MM.1S (cell line): ENCODE measurements at regions not wholly inside any gene's neighbourhood (a gene's known extent, or its start where the extent isn't known, plus 50 kb on each side); places are given as distances from the start of the nearest gene placed in this dataset.

Source experiments
- DNase-seq: peaks from one replicate; pipeline ENCODE4 v3.0.0-alpha.2; 2015
- H2AFZ ChIP-seq: fragments of 300-600 bp; sonication (generic); 2 replicates; pipeline ENCODE4 v1.6.0; 2016; ENCODE audit warnings: antibody characterized with exemption, low read length
- H3F3A ChIP-seq: fragments of 300-600 bp; sonication (generic); 2 replicates; pipeline ENCODE4 v1.6.1; 2016; ENCODE audit warnings: mild to moderate bottlenecking, antibody characterized with exemption, low read length, moderate library complexity, mixed read lengths; ENCODE audit not compliant: insufficient read depth
- H3K27ac ChIP-seq: fragments of 300-600 bp; sonication (generic); 2 replicates; pipeline ENCODE4 v1.5.1; 2016; ENCODE audit warnings: mild to moderate bottlenecking, low read length
- H3K27me3 ChIP-seq: fragments of 300-600 bp; sonication (generic); replicated peaks from 2 replicates; pipeline ENCODE4 v1.6.0; 2016; ENCODE audit warnings: low read length; ENCODE audit not compliant: insufficient read depth
- H3K36me3 ChIP-seq: fragments of 300-600 bp; sonication (generic); replicated peaks from 2 replicates; pipeline ENCODE4 v1.6.1; 2016; ENCODE audit warnings: mild to moderate bottlenecking, low read length, mixed read lengths; ENCODE audit not compliant: insufficient read depth
- H3K4me1 ChIP-seq: fragments of 300-600 bp; sonication (generic); 2 replicates; pipeline ENCODE4 v1.6.1; 2016; ENCODE audit warnings: low read length, mixed read lengths
- H3K4me2 ChIP-seq: fragments of 300-600 bp; sonication (generic); 2 replicates; pipeline ENCODE4 v1.6.0; 2016; ENCODE audit warnings: low read depth, low read length
- H3K4me3 ChIP-seq: fragments of 300-600 bp; sonication (generic); 2 replicates; pipeline ENCODE4 v1.5.1; 2016; ENCODE audit warnings: low read length, mixed read lengths
- H3K79me2 ChIP-seq: fragments of 300-600 bp; sonication (generic); 2 replicates; pipeline ENCODE4 v1.6.1; 2016; ENCODE audit warnings: mixed run types, low read length, mixed read lengths
- H3K9ac ChIP-seq: fragments of 300-600 bp; sonication (generic); 2 replicates; pipeline ENCODE4 v1.6.1; 2016; ENCODE audit warnings: low read length, mixed read lengths
- H3K9me2 ChIP-seq: fragments of 300-600 bp; sonication (generic); replicated peaks from 2 replicates; pipeline ENCODE4 v1.6.1; 2016; ENCODE audit warnings: mild to moderate bottlenecking, low read length, mixed read lengths; ENCODE audit not compliant: insufficient read depth
- H3K9me3 ChIP-seq: fragments of 300-600 bp; sonication (generic); replicated peaks from 2 replicates; pipeline ENCODE4 v1.6.1; 2016; ENCODE audit warnings: mild to moderate bottlenecking, low read length, mixed read lengths; ENCODE audit not compliant: insufficient read depth
- H4K20me1 ChIP-seq: fragments of 300-600 bp; sonication (generic); 2 replicates; pipeline ENCODE4 v1.6.1; 2016; ENCODE audit warnings: mild to moderate bottlenecking, low read length, moderate library complexity, mixed read lengths; ENCODE audit not compliant: insufficient read depth
- EZH2 ChIP-seq: fragments of 300-600 bp; sonication (generic); optimal IDR thresholded peaks from 2 replicates; pipeline ENCODE3; 2017; ENCODE audit warnings: low read depth, mild to moderate bottlenecking, antibody characterized with exemption, low read length, mixed read lengths
- EZH2phosphoT487 ChIP-seq: fragments of 300-600 bp; sonication (generic); IDR thresholded peaks from 2 replicates; pipeline ENCODE4 v1.6.1; 2018; ENCODE audit warnings: antibody characterized with exemption, low read length
- TF ChIP-seq, protein P1 (sequence below): fragments of 300-600 bp; sonication (generic); IDR thresholded peaks from 2 replicates; pipeline ENCODE4 v1.5.1; 2016; ENCODE audit warnings: antibody characterized with exemption, low read length, mixed read lengths

DNA sequence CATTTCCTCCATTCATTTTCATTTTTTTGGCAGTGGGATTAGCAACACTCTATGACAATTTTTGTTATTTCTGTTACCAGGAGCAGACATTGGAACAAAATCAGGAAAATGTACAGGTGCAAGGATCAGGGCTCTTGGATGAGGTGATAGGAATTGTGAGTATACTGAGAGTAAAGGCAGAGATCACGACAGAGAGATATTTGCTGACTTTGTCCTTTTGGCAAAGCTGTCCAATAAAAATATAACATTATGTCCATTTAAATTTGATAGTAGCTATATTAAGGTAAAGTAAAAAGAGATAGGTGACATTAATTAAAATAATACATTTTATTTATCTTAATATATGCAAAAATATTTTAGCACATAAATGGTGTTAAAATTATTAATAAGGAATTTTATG, 373.1 kb upstream of the GNPDA2 start:
- Histone ChIP-seq H3K36me3 (no peaks in the 10 kb centered on the region), H3F3A (no peaks in the 10 kb centered on the region)
- no peak for TF ChIP-seq EZH2
- TF ChIP-seq EZH2phosphoT487 = no peak
- TF ChIP-seq, protein P1, sequence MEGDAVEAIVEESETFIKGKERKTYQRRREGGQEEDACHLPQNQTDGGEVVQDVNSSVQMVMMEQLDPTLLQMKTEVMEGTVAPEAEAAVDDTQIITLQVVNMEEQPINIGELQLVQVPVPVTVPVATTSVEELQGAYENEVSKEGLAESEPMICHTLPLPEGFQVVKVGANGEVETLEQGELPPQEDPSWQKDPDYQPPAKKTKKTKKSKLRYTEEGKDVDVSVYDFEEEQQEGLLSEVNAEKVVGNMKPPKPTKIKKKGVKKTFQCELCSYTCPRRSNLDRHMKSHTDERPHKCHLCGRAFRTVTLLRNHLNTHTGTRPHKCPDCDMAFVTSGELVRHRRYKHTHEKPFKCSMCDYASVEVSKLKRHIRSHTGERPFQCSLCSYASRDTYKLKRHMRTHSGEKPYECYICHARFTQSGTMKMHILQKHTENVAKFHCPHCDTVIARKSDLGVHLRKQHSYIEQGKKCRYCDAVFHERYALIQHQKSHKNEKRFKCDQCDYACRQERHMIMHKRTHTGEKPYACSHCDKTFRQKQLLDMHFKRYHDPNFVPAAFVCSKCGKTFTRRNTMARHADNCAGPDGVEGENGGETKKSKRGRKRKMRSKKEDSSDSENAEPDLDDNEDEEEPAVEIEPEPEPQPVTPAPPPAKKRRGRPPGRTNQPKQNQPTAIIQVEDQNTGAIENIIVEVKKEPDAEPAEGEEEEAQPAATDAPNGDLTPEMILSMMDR = no peak

DNA sequence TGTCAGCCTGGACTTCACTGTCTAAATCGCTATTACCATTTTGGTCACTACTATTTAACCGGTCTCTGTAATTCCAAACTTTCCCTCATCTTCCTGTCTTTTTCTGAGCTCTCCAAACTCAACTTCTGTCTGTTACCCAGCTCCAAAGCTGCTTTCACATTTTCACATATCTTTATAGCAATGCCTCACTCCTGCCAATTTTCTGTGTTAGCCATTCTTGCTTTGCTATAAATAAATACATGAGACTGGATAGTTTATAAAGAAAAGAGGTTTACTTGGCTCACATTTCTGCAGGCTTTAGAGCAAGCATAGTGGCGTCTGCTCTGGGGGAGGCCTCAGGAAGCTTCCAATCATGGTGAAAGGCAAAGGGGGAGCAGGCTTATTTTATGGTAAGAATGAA, 368.3 kb upstream of the GNPDA2 start:
- Histone ChIP-seq H3K27ac (no peak overlapping the region), H3K9ac (no peak overlapping the region), H3K27me3 (no peaks in the 10 kb centered on the region), H2AFZ (no peak overlapping the region), H3K36me3 (no peaks in the 10 kb centered on the region), H3K4me3 (no peak overlapping the region), H3K9me3 (no peaks in the 10 kb centered on the region), H4K20me1 (no peaks in the 10 kb centered on the region), H3K79me2 (no peaks in the 10 kb centered on the region), H3K9me2 (no peaks in the 10 kb centered on the region), H3F3A (no peaks in the 10 kb centered on the region), H3K4me1 (no peaks in the 10 kb centered on the region), H3K4me2 (no peak overlapping the region)
- no peak for TF ChIP-seq EZH2
- no peak for TF ChIP-seq EZH2phosphoT487
- DNase-seq = no peak

More for the DNA sequence above, 373.1 kb upstream of the GNPDA2 start:
- no peak overlapping the region for H3K4me3 ChIP-seq
- no peaks in the 10 kb centered on the region for H3K9me2 ChIP-seq
- H3K27me3 ChIP-seq = no peaks in the 10 kb centered on the region
- H3K9me3 ChIP-seq = no peaks in the 10 kb centered on the region
- no peak overlapping the region for H3K27ac ChIP-seq
- H3K4me2 ChIP-seq = no peak overlapping the region
- no peaks in the 10 kb centered on the region for H3K4me1 ChIP-seq
- H2AFZ ChIP-seq = no peak overlapping the region
- H4K20me1 ChIP-seq = no peaks in the 10 kb centered on the region
- no peaks in the 10 kb centered on the region for H3K79me2 ChIP-seq
- no peak for DNase-seq
- H3K9ac ChIP-seq = no peak overlapping the region

DNA sequence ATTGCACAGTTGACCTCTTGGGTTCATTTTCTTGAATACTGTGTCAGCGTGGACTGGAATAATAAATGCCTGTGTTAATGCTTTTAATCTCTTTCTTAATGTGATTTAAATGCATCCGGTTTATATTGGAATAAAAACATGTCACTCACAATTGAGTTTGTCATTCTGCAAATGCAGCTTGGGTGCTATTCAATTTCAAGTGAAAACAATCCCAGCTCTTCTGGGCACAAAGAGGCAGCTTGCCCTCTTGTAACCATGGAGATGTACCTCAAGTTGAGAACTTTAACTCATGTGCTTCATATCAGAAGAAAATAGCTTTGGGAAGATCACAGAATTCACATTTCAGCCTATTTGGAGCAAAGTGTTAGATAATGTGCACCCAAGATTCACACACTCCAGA, 355.7 kb upstream of the GNPDA2 start:
- no peaks in the 10 kb centered on the region for H3K27me3 ChIP-seq
- no peak overlapping the region for H3K4me2 ChIP-seq
- H3K4me3 ChIP-seq = no peak overlapping the region
- no peak overlapping the region for H2AFZ ChIP-seq
- no peak overlapping the region for H3K27ac ChIP-seq
- H3K9ac ChIP-seq = no peak overlapping the region
- no peaks in the 10 kb centered on the region for H3K36me3 ChIP-seq
- no peaks in the 10 kb centered on the region for H4K20me1 ChIP-seq
- no peak for DNase-seq
- no peaks in the 10 kb centered on the region for H3K9me3 ChIP-seq
- H3K9me2 ChIP-seq = no peaks in the 10 kb centered on the region
- H3K79me2 ChIP-seq = no peaks in the 10 kb centered on the region
- no peaks in the 10 kb centered on the region for H3K4me1 ChIP-seq
- TF ChIP-seq EZH2phosphoT487 = no peak
- TF ChIP-seq EZH2 = no peak
- TF ChIP-seq, protein P1 = no peak
- no peaks in the 10 kb centered on the region for H3F3A ChIP-seq

DNA sequence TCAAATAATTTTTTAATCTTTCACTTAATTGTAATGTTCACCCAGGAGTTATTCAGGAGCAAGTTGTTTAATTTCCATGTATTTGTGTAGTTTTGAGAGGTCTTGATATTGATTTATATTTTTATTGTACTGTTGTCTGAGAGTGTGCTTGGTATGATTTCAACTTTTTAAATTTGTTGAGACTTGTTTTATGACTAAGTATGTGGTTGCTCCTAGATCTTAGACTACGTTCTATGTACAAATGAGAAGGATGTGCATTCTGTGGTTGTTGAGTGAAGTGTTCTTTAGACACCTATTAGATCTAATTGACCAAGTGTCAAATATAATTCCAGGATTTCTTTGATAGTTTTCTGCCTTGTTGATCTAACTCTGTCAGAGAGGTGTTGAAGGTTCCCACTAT, 353.3 kb upstream of the GNPDA2 start:
- TF ChIP-seq EZH2phosphoT487 (no peak), EZH2 (no peak)
- TF ChIP-seq, protein P1 = no peak
- Histone ChIP-seq H3K9me3 (no peaks in the 10 kb centered on the region), H3K4me1 (no peaks in the 10 kb centered on the region), H3K36me3 (no peaks in the 10 kb centered on the region), H3K4me2 (no peak overlapping the region), H3K79me2 (no peaks in the 10 kb centered on the region), H4K20me1 (no peaks in the 10 kb centered on the region), H3K27ac (no peak overlapping the region), H3K9ac (no peak overlapping the region), H2AFZ (no peak overlapping the region), H3K9me2 (no peaks in the 10 kb centered on the region), H3K4me3 (no peak overlapping the region), H3K27me3 (no peaks in the 10 kb centered on the region), H3F3A (no peaks in the 10 kb centered on the region)
- DNase-seq = no peak
